Activated CD4-positive, alpha-beta T cell treated with anti-CD3 and anti-CD28 coated beads for 48 hours (primary cell): ENCODE measurements at regions not wholly inside any gene's neighbourhood (a gene's known extent, or its start where the extent isn't known, plus 50 kb on each side); places are given as distances from the start of the nearest gene placed in this dataset.
"Not testable (repeated sequence)": the region's sequence is repeated elsewhere in the genome, so short reads cannot be mapped to it uniquely, and the experiment has no call there.

Experiments
- DNase-seq: peaks from one replicate; pipeline ENCODE4 v3.0.0-alpha.2; 2020

DNA sequence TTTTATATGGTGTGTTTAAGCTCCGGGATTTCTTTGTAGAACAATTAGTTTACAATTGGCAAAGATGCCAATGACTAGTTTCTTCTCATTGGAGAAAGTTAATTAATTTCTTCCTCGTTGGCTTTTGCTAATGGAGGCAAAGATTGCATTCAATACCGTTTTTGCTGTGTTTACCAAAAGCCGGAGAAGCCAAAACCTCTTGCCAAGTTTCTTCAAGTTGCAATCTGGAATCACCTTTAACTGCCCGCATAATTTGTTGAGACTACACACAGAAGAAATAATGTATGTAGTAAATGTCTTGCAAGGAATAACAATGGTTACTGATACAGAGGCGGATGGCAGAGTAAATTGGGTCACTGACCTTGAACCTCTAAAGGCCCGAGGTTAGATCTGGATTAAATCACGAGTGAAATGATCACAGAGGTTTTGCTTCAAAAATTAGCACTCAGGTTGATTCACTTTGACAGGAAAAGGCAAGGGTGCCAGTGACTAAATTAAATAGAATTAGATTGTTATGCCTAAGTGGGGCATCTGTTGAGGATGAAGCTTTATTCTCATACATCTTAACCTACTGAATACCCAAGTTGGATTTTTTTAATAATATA lies 732.1 kb upstream of the NR2F2 start:
- DNase-seq, result no peak

DNA sequence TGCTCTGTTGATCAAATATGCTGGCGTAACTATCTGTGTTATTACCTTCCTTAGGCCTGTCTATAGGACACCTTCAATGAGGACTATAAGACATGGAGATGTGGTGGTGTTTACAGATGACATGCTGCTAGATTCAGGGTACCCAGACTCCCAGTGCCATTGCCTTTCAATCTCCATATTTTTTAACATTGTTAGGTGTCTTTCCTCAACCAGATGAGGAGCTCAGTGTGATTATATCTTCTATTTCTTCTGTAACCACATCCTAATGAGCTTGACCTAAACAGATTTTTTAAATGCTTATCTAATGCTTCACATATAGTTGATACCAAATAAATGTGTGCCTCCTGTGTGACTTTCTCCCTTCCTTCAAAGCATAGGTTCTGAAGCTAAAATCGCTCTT lies 730.1 kb upstream of the NR2F2 start:
- DNase-seq, result no peak

DNA sequence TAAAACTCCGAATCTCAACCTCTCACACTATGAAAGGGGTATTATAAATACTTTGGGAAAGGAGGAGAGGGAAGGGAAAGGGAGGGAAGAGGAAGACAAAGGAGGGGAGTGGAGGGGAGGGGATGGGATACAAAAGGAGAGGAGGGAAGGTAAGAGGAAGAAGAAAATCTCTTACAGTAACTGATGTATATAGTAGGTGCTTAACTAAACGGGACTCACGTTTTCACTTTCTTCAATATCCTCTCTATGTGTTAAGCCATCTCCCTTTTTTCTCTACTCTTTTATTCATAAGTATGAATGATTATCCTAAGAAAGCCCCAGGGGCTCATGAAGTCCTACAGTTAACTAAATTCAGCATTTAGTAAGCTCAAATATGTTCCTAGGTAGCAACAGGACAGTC lies 729.6 kb upstream of the NR2F2 start:
- DNase-seq, result no peak

DNA sequence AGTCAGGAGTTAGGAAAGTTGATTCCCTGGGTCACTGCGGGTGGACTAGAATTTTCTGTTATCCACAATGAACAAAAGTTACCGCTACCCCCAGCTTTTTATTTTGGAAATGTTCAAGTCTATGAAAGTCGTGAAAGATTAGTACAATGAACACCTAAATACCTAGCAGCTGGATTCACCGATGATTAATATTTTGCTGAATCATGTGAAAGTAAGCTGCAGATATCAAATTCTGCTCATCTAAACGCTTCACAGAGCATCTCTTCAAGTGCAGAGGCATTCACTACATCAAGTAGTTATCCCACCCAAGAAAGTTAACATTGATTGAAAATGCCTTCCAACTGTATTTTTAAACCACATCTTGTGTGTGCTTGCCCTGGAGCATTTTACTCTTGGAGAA lies 729.0 kb upstream of the NR2F2 start:
- no peak for DNase-seq

DNA sequence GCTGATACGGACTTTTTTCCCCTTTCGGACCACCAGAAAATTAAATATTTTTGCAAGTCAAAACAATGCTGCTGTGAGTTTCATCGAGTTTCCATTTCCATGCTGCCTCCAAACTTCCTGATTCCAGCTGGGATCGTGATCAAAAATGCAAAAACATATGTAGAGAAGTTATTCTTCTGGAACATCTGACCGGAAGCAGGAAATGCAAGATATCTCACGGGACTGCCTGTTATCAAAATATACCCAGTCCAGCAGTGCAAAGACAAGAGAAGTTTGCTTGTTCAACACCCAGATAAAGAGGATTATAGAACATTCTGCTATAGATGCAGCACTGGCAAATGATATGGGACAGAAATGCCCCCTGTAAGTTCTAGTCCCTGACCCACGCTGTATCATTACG lies 726.7 kb upstream of the NR2F2 start:
- no peak for DNase-seq

DNA sequence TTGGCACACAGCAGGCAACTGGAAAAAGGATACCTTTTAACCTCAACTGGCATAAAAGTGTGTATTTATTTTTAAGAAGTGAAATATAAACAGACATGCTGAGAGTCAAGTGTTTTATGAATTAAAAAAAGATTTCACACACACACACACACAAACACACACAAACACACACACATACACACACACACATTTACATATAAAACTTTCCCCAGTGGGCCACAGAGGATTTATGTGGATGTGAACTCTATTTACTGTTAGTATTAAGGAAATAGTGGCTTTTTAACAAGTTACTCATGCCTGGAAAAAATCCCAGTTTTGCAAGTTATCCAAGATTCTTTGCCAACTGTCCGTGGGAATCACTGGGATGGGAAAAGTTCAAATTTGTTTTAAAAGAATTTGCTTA lies 725.9 kb upstream of the NR2F2 start:
- DNase-seq, result no peak

DNA sequence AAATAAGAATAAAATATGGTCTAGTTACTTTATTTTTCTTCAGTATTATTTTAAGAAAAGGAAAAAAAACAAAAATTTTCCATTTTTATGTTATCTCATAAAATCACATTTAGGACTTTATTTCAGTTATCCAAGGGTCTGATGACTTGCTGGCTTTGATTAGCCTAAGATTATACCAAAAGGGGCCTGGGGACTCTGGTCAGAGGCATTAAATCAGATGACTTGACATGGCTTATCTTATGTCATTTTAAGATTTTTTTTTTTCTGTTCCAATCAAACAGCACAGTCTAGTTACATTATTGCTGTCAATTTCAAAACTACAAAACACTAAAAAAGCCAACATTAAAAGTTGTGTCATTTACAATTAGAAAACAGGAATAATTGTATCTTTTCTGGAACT lies 725.4 kb upstream of the NR2F2 start:
- no peak for DNase-seq

DNA sequence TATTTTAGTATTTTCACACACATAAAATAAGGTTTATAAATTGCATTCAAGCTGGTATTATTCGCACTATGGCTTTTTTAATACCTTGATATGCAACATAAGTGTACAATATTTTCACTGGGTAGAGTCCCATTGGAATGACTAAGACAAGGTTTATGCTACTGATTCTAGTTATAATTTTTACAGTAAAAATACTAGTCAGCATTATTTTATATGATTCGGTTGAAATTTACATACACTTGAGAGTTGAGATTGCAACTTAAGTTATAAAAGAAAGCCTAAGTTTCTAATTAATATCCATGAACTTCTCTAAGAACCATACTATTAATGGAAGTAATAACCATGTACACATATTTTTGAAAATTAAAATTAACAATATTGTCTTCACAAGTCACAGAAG lies 723.9 kb upstream of the NR2F2 start:
- no peak for DNase-seq

DNA sequence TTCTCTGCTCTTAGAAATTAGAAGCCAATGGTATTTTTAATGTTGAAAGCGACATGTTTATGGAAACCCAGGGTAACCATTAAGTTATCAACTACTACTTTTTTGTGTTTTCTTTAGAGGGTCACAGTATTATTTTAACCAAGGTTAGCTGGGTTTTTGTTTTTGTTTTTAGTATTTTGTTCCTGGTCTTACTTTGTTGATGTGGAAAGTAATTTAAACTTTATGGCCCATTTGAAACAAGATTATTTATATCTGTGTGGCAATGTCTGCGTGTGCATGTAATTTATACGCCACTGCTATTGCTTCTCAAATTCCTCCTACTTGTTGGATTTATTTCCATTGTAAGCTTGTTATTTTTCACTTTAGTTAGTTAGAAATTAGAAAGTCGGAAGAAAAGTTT lies 722.1 kb upstream of the NR2F2 start:
- no peak for DNase-seq

DNA sequence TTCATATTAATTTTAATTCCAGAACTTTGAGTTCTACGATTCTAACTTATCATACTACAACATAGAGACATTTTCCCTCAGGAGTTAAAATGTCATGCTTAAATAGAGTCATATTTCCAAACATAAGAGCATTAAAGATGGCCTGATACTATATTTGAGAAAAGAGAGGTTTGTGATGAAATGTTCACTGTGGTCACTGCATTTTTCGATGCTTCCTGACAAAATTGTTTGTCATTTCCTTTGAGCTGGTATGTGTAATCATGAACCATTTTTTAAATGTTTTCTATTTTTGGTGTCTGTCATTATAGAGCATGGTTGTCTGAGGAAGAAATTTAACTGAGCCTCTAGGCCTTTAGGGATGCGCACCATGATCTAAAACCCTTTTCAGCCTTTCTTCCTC lies 721.4 kb upstream of the NR2F2 start:
- no peak for DNase-seq

DNA sequence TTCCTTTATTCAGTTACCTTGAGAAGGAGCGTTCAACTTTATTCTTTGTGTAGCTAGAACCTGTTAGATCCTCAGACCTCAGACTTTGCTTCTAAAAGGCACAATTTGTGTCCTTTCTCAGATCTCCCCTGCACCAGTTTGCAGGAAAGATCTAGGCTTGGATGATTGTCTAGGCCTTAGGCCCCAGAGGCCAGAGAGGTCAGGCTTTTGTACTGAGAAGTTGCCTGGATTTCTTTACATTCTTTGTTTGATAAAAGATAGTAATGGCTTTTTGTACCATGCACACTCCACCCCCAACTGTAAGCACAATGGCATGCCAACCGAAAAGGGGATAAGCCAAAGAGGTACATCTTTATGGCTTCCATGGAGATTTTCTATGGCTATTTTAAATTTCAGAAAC lies 719.6 kb upstream of the NR2F2 start:
- no peak for DNase-seq

DNA sequence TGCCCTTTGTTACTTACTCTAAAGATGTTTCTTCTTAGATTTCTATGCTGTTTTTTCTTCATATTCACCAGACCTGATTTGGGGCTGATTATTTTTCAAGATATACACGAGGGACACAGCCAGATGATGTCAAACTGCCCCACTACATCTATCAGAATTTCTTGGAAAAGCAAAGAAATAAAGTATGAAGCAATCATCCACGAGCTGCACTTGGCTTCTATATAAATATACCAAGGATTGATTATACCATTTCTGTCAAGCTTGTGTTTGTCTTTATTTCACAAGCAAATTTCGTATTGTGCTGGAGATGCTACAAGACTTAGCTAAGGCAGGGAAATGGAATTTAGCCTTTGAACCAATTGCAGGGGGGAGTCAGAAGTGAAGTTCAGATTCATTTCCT lies 715.1 kb upstream of the NR2F2 start:
- DNase-seq, result no peak

DNA sequence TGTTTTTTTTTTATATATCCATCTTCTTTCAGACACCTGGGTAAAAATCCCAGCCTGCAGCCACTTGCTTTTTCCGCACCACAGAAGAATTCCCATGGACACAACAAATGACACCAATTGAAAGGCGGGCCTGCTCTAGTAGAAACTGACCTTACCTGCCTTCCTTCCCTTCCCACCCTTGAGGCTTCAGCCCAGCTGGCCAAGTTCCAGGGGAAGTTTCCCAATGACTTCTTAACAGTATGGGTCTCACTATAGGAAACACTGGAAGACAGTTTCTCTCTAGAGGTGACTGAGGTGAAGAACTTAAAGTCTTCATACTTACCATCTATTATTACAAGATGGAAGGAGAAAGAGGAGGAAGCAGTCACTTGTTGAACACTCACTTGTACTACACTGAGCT lies 714.2 kb upstream of the NR2F2 start:
- DNase-seq, result no peak

DNA sequence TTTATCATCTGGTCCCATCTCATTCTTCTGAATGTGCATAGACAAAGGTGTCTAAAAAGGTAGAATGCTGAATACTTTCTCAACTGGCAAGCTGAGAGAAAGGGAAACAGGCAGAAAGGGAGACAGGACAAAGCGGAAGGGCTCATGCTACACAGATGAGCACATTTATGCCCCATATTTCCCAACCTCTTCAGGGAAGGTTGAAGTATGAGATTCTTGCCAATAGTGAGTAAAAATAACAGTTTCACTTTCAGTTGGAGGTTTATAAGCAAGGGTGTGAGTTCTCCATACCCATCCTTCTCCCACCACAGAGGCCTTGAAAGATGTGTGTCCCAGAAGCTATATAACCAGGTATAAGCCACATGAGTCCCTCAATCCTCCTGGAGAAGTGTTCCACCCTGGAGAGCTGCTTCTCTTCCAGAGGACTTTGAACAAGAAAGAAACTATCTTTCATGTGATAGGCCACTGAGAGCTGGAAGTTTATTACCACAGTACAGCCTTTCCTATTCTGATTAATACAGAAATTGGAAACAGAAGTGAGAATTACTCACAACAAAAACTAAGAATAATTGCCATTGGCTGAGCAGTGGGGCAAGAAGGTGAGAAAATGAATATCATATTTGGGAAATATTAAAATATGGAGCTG lies 709.4 kb upstream of the NR2F2 start:
- peak; percentile 14 for DNase-seq

DNA sequence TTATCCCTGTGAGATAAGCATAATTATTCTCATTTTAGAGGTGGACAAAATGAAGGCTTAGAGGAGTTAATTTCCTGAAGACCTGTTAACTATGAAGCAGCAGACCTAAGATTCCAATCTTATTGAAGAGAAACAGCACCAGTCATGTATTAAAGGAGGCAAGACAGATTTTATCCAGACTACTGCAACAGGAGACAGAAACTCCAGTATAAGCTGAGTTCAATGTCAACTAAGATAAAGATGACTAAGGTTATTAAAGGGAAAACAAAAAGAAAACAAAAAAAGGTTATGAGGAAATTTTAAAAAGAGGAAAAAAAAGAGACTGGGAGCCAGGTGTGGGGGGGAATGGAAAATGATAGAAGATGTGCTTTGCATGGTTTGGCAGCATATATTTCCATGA lies 707.7 kb upstream of the NR2F2 start:
- DNase-seq, result no peak

DNA sequence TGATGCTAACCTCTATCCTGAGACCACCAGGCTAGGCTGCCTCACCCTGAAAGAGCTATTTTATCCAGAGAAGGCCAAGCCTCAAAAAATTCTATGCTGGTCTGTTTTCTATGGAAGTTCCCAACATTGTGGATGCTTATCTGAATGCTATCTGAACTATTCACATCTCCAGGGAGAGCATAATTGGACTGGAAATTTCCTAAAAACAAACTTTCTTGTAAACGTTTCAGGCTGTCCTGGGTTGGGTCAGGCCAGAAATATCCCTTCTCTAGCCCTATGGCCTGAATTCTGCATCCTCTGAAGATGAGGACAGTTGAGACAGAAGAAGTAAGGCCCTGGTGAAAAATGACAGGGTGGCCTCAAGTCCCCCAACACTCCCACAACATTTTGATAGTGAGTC lies 706.4 kb upstream of the NR2F2 start:
- no peak for DNase-seq

DNA sequence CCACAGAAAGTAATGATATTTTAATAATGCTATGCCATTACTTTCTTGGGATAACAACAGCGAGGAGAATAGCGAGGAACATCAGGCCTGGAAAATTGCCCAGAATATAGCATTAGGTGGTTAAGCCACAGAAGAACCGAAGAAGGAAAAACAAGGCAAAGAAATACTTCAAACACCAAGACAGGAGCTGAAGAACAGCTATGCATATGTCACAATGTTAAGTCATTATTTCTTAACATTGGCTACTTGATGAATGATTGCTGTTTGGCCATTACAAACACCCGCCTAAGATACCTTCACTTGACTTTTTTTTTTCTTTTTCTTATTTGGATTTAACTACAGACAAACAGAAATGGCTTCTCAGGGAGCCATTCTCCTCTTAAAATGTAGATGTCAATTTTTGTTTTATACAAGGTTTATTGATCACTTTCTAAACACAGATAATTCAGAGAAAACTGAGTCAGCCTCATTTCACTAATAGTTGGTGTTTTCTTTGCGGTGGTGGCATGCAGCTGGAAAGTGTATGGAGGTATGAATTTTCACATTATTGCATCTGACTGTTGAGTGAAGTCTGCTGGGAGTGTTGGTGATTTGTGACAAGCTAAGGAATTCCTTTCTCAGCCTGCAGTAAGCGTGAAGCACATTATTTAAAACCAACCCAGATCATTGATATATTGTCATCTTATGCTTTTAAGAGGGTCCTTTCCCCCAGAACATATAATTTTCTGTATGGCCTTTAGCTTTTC lies 705.7 kb upstream of the NR2F2 start:
- no peak for DNase-seq

DNA sequence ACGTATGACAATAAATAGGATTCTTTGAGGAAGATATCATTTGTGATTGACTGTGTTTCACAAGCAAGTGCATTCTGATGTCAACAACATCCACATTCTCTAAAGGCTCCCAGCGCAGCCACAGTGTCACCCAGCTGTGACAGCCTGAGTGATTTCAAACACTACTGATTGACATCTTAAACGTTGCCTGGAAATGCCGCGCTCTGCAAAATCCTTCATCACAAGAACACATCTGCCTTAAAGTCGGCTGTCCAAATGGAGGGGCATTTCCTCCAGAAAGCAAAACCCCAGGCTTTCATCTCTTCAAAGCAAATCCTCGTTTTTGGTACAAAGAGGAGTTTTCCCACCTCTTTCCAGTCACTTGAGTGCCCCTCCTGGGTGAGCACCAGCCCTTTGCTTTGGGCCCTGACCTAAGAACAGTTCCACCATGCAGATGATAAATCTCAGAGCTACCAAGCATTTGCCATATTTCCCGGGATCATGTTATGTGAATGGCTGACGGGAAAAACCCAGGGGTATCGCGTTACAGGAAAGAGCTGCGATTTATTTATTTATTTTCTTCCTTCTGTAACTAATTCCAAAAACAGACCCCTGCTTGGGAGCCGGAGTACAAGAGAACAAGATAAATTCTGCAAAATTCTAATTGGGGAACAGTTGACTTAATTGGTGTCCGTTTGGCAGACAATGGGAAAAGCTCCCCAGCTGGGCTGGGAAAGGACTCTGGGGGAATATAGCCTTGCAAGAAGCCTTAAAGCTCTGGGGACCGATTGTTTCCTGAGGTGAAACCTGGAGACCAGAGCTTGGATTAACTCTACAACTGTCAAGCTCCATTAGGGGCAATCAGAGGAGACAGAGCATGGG lies 703.8 kb upstream of the NR2F2 start:
- no peak for DNase-seq

DNA sequence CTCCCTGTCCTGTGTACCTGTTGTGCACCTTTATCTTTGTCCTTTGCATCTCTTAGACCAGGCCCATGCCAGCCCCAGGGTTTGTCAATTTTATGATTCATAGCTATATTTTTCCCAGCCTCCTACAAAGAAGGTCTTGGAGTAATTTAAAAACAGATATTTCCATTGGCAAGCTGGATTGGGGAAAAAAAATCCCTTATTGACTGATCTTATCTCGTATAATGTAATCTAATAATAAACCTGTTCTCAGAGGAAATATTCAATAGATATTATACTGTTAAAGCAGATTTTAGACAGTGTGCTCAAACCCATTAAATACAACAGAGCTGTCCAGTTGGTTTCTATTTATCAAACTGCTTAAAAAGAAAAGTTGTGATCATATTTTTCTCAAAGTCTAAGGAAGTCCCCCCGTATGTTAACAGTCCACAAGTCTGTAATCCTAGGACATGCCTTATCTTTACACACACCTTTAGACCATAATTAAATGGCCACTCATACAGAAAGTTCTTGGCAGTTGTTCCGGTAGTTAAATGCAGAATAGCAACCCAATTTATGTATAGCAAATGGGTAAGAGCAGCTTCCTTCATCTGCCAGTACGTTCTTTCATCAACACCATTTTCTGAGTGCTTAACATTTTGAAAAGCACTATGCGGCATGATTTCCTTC lies 700.9 kb upstream of the NR2F2 start:
- no peak for DNase-seq

DNA sequence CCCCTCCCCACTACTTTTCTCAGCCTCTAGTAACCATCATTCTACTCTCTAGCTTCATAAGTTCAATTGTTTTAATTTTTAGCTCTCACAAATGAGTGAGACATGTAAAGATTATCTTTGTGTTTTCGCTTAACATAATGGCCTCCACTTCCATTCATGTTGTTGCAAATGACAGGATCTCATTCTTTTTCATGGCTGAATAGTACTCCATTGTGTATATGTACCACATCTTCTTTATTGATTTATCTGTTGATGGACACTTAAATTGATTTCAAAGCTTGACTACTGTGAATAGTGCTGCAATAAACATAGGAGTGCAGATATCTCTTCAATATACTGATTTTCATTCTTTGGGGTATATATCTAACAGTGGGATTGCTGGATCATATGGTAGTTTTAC lies 699.8 kb upstream of the NR2F2 start:
- no peak for DNase-seq

DNA sequence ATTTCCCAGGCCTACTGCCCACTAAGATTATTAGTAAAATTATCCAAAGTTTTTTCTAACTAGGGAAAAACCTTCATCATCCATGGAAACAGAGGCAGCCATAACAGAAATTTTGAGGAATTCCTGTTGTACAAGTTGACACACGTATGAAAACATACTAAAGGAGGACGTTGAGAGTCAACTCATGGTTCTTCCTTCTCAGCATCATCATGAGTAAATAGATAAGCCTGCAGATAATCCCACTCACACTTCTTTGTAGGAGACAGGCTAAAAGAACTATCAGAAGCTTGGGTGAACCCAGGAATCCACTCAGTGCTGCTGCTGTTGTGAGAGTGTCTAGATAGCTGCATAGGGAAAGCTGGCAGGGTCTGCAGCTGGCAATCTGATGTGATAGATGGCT lies 694.8 kb upstream of the NR2F2 start:
- no peak for DNase-seq

DNA sequence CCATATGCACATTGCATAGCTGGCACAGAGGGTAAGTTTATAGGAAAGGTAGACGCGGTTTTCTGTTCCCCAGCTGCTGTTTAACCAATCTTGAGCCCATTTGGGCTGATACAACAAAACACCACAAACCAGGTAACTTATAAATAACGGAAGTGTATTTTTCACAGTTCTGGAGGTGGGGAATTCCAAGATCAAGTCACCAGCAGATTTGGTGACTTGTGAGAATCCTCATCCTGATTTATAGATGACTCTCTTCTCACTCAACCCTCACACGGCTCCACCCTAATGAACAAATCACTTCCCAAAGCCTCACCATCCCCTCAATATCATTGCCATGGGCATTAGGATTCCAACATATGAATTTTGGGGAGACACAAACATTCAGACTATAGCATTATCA lies 694.4 kb upstream of the NR2F2 start:
- DNase-seq, result no peak

DNA sequence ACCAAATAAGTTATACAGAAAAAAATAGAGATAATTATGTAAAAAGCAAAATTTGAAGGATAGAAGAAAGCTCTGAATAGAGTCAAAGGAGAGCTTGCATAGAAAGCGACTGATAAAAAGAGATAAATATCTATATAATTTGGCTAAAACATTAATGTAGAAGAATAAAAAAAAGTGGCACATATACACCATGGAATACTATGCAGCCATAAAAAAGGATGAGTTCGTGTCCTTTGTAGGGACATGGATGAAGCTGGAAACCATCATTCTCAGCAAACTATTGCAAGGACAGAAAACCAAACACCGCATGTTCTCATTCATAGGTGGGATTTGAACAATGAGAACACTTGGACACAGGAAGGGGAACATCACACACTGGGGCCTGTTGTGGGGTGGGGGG lies 693.3 kb upstream of the NR2F2 start:
- DNase-seq, result not testable (repeated sequence)
